ENCODE measurements at regions not wholly inside any gene's neighbourhood (a gene's known extent, or its start where the extent isn't known, plus 50 kb on each side); places are given as distances from the start of the nearest gene placed in this dataset.

DNA sequence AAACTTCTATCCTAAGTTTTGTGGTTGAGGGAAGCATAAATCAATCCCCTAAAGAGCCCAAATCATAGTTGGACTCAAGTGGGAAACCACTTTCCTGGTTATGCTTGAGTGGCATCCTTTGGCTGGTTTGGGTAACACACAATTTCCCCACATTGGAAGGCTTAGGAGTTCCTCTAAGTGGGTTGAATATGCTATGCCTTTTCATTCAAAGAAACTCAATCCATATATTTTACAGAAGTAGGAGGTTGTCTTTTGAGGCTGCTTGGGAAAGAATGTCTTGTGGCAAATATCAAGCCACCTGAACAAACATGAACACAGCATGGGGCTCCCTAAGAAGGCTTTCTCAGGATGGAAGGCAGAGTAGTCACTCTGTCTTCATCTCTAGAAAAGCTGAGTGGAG, 121.1 kb downstream of the SPATA31D1 start:
- TF ChIP-seq CTCF (IDR thresholded peaks at IDR 0.05) (no peak), EP300 (IDR thresholded peaks at IDR 0.05) (no peak), POLR2AphosphoS5 (IDR thresholded peaks at IDR 0.05) (no peak), POLR2A (IDR thresholded peaks at IDR 0.05) (no peak)
